ENCODE measurements at regions not wholly inside any gene's neighbourhood (a gene's known extent, or its start where the extent isn't known, plus 50 kb on each side); places are given as distances from the start of the nearest gene placed in this dataset.

GRCh38 chr3:104362319-104362718, 1004.4 kb upstream of the ALCAM start:
- TF ChIP-seq CTCF (IDR thresholded peaks at IDR 0.05): no peak
- no peak for TF ChIP-seq POLR2A (IDR thresholded peaks at IDR 0.05; ENCODE audit: low read depth)
